ENCODE measurements at regions not wholly inside any gene's neighbourhood (a gene's known extent, or its start where the extent isn't known, plus 50 kb on each side); places are given as distances from the start of the nearest gene placed in this dataset.

DNA sequence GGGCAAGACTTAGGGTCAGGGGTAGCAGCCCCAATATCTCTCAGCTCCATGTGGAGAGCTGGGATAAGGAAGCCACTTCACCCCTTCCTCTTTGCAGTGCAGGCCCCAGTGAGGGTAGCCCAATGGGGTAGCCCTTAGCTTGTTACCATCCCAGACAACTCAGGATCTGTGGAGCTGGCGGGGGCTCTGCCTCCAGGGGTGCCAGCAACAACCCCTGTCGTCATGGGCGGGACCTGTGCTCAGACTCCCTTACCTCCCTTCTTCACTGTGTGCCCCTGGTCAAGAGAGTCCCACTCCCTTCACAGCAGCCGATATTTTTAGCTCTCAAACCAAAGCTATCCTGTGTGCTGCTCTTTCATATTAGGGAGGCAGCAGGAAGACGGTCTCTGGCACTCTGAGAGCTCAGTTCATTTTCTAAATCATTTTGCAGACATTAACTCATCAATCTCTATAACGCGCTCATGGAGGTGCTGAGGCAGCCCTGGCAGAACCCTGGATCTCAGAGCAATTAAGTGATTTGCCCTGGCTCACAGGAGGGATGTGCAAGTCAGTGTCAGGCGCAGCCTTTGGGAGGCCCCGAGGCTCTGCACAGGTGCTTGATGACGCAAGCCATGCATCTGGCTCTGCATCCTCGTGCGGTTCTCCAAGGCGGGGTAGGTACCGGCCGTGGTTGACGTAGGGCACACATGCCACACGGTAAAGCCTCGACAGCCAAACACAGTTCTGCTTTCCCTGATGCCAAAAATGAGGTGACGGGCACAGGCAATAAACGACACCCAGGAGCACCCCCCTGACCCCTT, 357.6 kb downstream of the SHANK2 start:
- TF ChIP-seq EZH2phosphoT487 (IDR thresholded peaks at IDR 0.05; ENCODE audit: insufficient read depth, low read depth) (no peak), EZH2 (IDR thresholded peaks at IDR 0.05; ENCODE audit: insufficient read depth, poor library complexity, severe bottlenecking) (no peak)

Data from GM23248 (cell line).